ENCODE measurements at regions not wholly inside any gene's neighbourhood (a gene's known extent, or its start where the extent isn't known, plus 50 kb on each side); places are given as distances from the start of the nearest gene placed in this dataset.

GRCh38 chr6:44608175-44608574 is 220.7 kb downstream of the CDC5L start:
- DNase-seq (ENCODE audit: low read depth), result no peak

GRCh38 chr6:44609051-44609612 is 221.6 kb downstream of the CDC5L start:
- no peak for DNase-seq (ENCODE audit: low read depth)

GRCh38 chr6:44614396-44614795 is 226.9 kb downstream of the CDC5L start:
- DNase-seq (ENCODE audit: low read depth), result no peak

- DNase-seq (ENCODE audit: low read depth), result no peak
These were observed 228.1 kb downstream of the CDC5L start for GRCh38 chr6:44615621-44616020.

- no peak for DNase-seq (ENCODE audit: low read depth)
These were observed 229.9 kb downstream of the CDC5L start for GRCh38 chr6:44617416-44617815.

- no peak for DNase-seq (ENCODE audit: low read depth)
These were observed 230.9 kb downstream of the CDC5L start for GRCh38 chr6:44618371-44618770.

GRCh38 chr6:44620922-44621321 is 233.4 kb downstream of the CDC5L start:
- no peak for DNase-seq (ENCODE audit: low read depth)

- DNase-seq (ENCODE audit: low read depth), result no peak
These were observed 234.3 kb downstream of the CDC5L start for GRCh38 chr6:44621846-44622245.

- no peak for DNase-seq (ENCODE audit: low read depth)
These were observed 235.0 kb downstream of the CDC5L start for GRCh38 chr6:44622555-44622954.

- no peak for DNase-seq (ENCODE audit: low read depth)
These were observed 235.4 kb downstream of the CDC5L start for GRCh38 chr6:44622956-44623355.

GRCh38 chr6:44624226-44624625 is 236.7 kb downstream of the CDC5L start:
- DNase-seq (ENCODE audit: low read depth), result no peak

GRCh38 chr6:44624936-44625573 is 237.5 kb downstream of the CDC5L start:
- no peak for DNase-seq (ENCODE audit: low read depth)

- DNase-seq (ENCODE audit: low read depth), result no peak
These were observed 238.5 kb downstream of the CDC5L start for GRCh38 chr6:44625996-44626395.

- no peak for DNase-seq (ENCODE audit: low read depth)
These were observed 239.1 kb downstream of the CDC5L start for GRCh38 chr6:44626616-44627015.

GRCh38 chr6:44627091-44627882 is 239.8 kb downstream of the CDC5L start:
- no peak for DNase-seq (ENCODE audit: low read depth)

- DNase-seq (ENCODE audit: low read depth), result no peak
These were observed 240.4 kb downstream of the CDC5L start for GRCh38 chr6:44627883-44628271.

GRCh38 chr6:44628347-44628746 is 240.8 kb downstream of the CDC5L start:
- no peak for DNase-seq (ENCODE audit: low read depth)

GRCh38 chr6:44629636-44630035 is 242.1 kb downstream of the CDC5L start:
- no peak for DNase-seq (ENCODE audit: low read depth)

GRCh38 chr6:44630125-44631028 is 242.9 kb downstream of the CDC5L start:
- no peak for DNase-seq (ENCODE audit: low read depth)

- no peak for DNase-seq (ENCODE audit: low read depth)
These were observed 244.5 kb downstream of the CDC5L start for GRCh38 chr6:44631968-44632367.

- DNase-seq (ENCODE audit: low read depth), result no peak
These were observed 246.8 kb downstream of the CDC5L start for GRCh38 chr6:44634321-44634720.

GRCh38 chr6:44635486-44635885 is 248.0 kb downstream of the CDC5L start:
- no peak for DNase-seq (ENCODE audit: low read depth)

Data from stimulated activated CD8-positive, alpha-beta memory T cell treated with anti-CD3 and anti-CD28 coated beads, Interleukin-12 subunit alpha, Interleukin-12 subunit beta, amount 100 ng/mL, for 4 hours (primary cell).